ENCODE measurements at regions not wholly inside any gene's neighbourhood (a gene's known extent, or its start where the extent isn't known, plus 50 kb on each side); places are given as distances from the start of the nearest gene placed in this dataset.

DNA sequence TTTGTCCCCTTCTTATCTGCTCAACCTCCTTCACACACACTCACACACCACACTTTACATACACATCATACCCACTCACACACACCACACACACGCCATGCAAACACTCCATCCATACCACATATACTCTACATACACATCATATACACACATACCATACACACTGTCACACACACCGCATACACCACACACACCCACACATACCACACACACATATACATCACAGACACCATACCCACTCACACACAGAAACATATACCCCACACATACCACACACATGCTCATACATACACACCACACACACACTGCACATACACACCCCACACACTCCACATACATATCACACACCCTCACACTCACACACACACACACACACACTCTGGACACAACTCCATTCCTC is 54.3 kb upstream of the ACP3 start:
- Histone ChIP-seq H3K9me3 (no peaks in the 10 kb centered on the region), H3K4me1 (peaks cover 3% of the 10 kb centered on the region), H3K36me3 (no peaks in the 10 kb centered on the region), H3K27ac (no peak overlapping the region), H3K27me3 (ENCODE audit: low read depth) (no peaks in the 10 kb centered on the region), H3K4me3 (no peak overlapping the region)
- intact Hi-C loops (cut with DNase I) = no loop called here
- ATAC-seq = no peak
- TF ChIP-seq, protein P1, sequence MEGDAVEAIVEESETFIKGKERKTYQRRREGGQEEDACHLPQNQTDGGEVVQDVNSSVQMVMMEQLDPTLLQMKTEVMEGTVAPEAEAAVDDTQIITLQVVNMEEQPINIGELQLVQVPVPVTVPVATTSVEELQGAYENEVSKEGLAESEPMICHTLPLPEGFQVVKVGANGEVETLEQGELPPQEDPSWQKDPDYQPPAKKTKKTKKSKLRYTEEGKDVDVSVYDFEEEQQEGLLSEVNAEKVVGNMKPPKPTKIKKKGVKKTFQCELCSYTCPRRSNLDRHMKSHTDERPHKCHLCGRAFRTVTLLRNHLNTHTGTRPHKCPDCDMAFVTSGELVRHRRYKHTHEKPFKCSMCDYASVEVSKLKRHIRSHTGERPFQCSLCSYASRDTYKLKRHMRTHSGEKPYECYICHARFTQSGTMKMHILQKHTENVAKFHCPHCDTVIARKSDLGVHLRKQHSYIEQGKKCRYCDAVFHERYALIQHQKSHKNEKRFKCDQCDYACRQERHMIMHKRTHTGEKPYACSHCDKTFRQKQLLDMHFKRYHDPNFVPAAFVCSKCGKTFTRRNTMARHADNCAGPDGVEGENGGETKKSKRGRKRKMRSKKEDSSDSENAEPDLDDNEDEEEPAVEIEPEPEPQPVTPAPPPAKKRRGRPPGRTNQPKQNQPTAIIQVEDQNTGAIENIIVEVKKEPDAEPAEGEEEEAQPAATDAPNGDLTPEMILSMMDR (IDR thresholded peaks at IDR 0.05) = no peak
- DNase-seq = no peak

DNA sequence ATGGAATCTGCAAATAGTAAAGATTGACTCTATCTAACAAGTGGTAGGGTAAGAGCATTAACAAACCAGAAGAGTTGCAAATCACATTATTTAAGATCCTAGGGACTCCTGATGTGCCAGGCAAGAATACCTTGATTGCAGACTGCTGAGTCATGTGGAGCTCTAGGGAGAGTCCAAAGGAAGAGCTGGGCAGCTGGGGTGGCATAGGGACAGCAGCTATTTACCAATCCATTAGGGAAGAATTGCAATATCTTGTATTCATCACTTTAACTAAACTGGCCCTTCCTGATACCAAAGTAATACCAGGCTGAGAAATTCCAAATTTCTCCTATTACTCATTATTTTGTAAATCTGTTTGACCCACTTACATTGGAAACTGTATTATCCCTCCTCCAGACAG is 52.2 kb upstream of the ACP3 start:
- intact Hi-C loops (cut with DNase I) = no loop called here
- no peak for ATAC-seq

DNA sequence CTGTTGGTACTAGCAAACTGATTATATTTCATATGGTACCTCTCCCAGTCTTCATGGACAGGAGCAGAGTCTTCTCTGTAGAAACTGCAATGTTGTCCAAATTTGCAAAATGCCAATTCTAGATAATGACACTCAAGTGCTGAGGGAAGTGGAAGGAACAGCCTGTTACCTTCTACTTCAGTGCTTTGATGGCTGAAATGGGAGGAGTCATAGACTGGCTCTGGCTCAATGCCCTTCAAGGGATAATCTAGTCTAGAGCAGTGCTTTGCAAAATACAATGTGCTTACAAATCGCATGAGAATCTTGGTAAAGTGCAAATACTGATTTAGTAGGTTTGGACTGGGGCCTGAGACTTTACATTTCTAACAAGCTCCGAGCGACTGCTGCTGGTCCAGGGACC is 51.7 kb upstream of the ACP3 start:
- Histone ChIP-seq H3K4me3 (no peak overlapping the region), H3K4me1 (peaks cover 3% of the 10 kb centered on the region), H3K27ac (no peak overlapping the region), H3K9me3 (no peaks in the 10 kb centered on the region), H3K27me3 (ENCODE audit: low read depth) (no peaks in the 10 kb centered on the region), H3K36me3 (no peaks in the 10 kb centered on the region)
- TF ChIP-seq, protein P1 (IDR thresholded peaks at IDR 0.05) = no peak
- no peak for DNase-seq
- intact Hi-C loops (cut with DNase I) = no loop called here
- peak; percentile 59 to 80 for ATAC-seq

More for the DNA sequence above, 52.2 kb upstream of the ACP3 start:
- Histone ChIP-seq H3K27me3 (ENCODE audit: low read depth) (no peaks in the 10 kb centered on the region), H3K9me3 (no peaks in the 10 kb centered on the region), H3K4me1 (peaks cover 3% of the 10 kb centered on the region), H3K36me3 (no peaks in the 10 kb centered on the region), H3K4me3 (no peak overlapping the region), H3K27ac (no peak overlapping the region)
- TF ChIP-seq, protein P1 (IDR thresholded peaks at IDR 0.05) = no peak
- no peak for DNase-seq

DNA sequence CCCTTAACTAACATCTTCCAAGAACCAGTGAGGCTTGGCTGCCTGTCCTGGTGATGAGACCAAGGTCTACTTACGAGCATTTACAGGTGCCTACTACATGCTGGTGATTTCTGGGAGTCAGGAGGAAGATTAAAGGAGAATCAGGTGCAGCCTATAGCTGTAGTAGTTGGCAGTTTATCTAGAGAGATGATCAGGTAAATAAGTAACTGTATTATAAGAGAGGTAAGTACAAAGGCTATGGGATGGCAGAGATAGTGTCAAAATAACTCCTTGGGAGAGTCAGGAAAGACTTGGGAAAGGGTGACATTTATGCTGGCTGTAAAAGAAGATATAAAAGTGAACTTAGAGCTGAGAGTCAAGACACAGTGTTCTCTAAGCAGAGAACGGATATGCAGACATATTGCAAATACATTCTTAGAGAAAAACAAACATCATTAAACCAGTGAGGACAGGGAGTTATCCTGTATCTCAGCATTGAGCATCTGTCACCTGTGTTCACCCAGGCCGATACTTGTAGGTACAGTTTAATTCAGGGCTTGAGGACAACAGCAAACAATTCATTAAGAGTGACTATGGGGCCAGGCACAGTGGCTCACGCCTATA is 49.7 kb upstream of the ACP3 start:
- H3K36me3 ChIP-seq = no peaks in the 10 kb centered on the region
- intact Hi-C loops (cut with DNase I) = no loop called here
- no peak overlapping the region for H3K27ac ChIP-seq
- ATAC-seq = no peak
- peaks cover 3% of the 10 kb centered on the region for H3K4me1 ChIP-seq
- DNase-seq = no peak
- no peaks in the 10 kb centered on the region for H3K27me3 ChIP-seq (ENCODE audit: low read depth)
- no peak overlapping the region for H3K4me3 ChIP-seq
- H3K9me3 ChIP-seq = no peaks in the 10 kb centered on the region
- TF ChIP-seq, protein P1 (IDR thresholded peaks at IDR 0.05) = no peak
